Activated CD8-positive, alpha-beta T cell treated with anti-CD3 and anti-CD28 coated beads for 36 hours (primary cell): ENCODE measurements at regions not wholly inside any gene's neighbourhood (a gene's known extent, or its start where the extent isn't known, plus 50 kb on each side); places are given as distances from the start of the nearest gene placed in this dataset.

ENCODE experiments used
- ATAC-seq: fragments of 200-7000 bp; cut with Tn5 transposase; one replicate; pipeline ENCODE4 v1.10.0; 2021; ENCODE audit warnings: mild to moderate bottlenecking, moderate library complexity
- CTCF ChIA-PET: fragments of 350-600 bp; sonication (Branson Sonifier 250); formaldehyde crosslinking; loops from one replicate; lab custom pipeline; 2021; ENCODE audit warnings: antibody characterized with exemption; lab: Charles Lee
- POLR2A ChIA-PET: fragments of 350-600 bp; sonication (Branson Sonifier 250); formaldehyde crosslinking; loops from one replicate; lab custom pipeline; 2021; ENCODE audit warnings: antibody characterized with exemption; lab: Charles Lee
- DNase-seq: peaks from one replicate; pipeline ENCODE4 v3.0.0-alpha.2; 2020
- H3K27ac Mint-ChIP-seq: one replicate; pipeline ENCODE4 v1.8.0; 2021; ENCODE audit warnings: mild to moderate bottlenecking, mixed read lengths
- H3K27me3 Mint-ChIP-seq: one replicate; pipeline ENCODE4 v1.8.0; 2021; ENCODE audit warnings: mixed read lengths
- H3K36me3 Mint-ChIP-seq: one replicate; pipeline ENCODE4 v1.8.0; 2021; ENCODE audit warnings: low read depth, mixed read lengths
- H3K4me1 Mint-ChIP-seq: one replicate; pipeline ENCODE4 v1.8.0; 2021; ENCODE audit warnings: low read depth, mixed read lengths
- H3K4me3 Mint-ChIP-seq: one replicate; pipeline ENCODE4 v1.8.0; 2021; ENCODE audit warnings: mild to moderate bottlenecking, moderate library complexity, mixed read lengths
- H3K9me3 Mint-ChIP-seq: one replicate; pipeline ENCODE4 v1.8.0; 2021; ENCODE audit warnings: mixed read lengths
- intact Hi-C: fragments of 100-400 bp; cut with micrococcal nuclease; formaldehyde crosslinking; loops from one replicate; pipeline ENCODE4 v1.10.0; 2022
- TF ChIP-seq, protein P1 (sequence below): fragments of 200-600 bp; IDR thresholded peaks from one replicate; pipeline ENCODE4 v1.8.0; 2022; ENCODE audit warnings: antibody characterized with exemption, mild to moderate bottlenecking

DNA sequence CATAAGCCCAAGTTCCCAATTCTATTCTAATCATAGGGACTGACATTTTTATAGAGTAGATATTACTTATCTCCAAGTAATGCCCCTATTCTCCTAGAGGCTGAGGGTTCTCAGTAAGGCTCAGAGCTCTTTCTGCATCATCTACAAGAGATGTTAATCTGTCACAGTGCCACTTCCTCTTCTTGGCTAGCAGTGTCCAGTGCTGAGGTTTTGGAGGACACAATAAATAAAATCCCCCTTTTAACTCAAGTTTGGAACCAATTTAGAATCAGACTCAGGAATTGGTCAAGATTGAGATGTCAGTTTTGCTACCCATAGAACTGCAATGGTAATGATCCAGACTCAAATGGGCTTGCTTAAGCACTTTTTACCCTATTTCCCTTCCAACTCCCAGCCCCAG, 154.1 kb upstream of the ARID2 start:
- H3K36me3 Mint-ChIP-seq, result no peaks in the 10 kb centered on the region
- intact Hi-C loops, result no loop called here
- ChIA-PET POLR2A (no interaction called here), CTCF (no interaction called here)
- H3K4me3 Mint-ChIP-seq, result no peak overlapping the region
- no peak overlapping the region for H3K27ac Mint-ChIP-seq
- H3K9me3 Mint-ChIP-seq, result no peaks in the 10 kb centered on the region
- peaks cover 18% of the 10 kb centered on the region for H3K4me1 Mint-ChIP-seq
- DNase-seq, result no peak
- no peak for ATAC-seq
- H3K27me3 Mint-ChIP-seq, result peaks cover 8% of the 10 kb centered on the region
- TF ChIP-seq, protein P1, sequence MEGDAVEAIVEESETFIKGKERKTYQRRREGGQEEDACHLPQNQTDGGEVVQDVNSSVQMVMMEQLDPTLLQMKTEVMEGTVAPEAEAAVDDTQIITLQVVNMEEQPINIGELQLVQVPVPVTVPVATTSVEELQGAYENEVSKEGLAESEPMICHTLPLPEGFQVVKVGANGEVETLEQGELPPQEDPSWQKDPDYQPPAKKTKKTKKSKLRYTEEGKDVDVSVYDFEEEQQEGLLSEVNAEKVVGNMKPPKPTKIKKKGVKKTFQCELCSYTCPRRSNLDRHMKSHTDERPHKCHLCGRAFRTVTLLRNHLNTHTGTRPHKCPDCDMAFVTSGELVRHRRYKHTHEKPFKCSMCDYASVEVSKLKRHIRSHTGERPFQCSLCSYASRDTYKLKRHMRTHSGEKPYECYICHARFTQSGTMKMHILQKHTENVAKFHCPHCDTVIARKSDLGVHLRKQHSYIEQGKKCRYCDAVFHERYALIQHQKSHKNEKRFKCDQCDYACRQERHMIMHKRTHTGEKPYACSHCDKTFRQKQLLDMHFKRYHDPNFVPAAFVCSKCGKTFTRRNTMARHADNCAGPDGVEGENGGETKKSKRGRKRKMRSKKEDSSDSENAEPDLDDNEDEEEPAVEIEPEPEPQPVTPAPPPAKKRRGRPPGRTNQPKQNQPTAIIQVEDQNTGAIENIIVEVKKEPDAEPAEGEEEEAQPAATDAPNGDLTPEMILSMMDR, result no peak

DNA sequence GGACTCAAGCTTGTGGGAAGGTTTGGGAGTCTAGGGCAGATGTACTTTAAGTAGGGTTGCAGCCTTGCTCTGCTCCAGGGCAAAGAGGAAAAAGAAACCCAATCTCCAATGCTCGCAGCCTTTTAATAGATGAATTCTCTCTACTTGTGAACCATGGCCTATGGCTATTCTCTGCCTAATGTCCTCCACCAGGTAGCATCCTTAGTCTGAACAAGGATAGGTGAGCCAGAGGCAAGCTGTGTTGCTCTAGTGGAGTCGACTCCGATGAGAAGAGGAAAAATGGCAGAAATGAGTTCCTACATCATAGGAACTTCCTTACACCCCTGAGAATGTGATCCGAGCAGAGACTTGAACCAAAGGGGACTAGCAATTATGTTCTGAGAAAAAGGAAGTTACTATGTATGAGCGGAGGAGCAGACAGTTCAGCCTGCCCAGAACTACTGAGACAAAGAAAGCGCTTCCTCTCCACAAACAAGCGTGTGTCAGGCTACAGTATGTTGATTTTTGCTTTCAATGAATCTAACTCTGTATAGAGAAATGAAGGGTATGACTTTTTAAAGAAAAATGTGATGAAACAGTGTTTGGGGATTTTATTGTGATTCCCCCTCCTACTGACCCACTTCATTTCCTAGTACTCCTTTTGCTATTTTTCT, 153.6 kb upstream of the ARID2 start:
- no peaks in the 10 kb centered on the region for H3K36me3 Mint-ChIP-seq
- ChIA-PET CTCF (no interaction called here), POLR2A (interaction anchor here (0.6 kb wide), 1 partner anchor 206 kb away, joined by 3 read pairs; no protein-coding TSS in a partner anchor)
- H3K4me3 Mint-ChIP-seq, result no peak overlapping the region
- peaks cover 18% of the 10 kb centered on the region for H3K4me1 Mint-ChIP-seq
- ATAC-seq, result peak; percentile 37
- peaks cover 8% of the 10 kb centered on the region for H3K27me3 Mint-ChIP-seq
- intact Hi-C loops, result no loop called here
- H3K9me3 Mint-ChIP-seq, result no peaks in the 10 kb centered on the region
- H3K27ac Mint-ChIP-seq, result no peak overlapping the region
- DNase-seq, result no peak
- TF ChIP-seq, protein P1, result no peak

DNA sequence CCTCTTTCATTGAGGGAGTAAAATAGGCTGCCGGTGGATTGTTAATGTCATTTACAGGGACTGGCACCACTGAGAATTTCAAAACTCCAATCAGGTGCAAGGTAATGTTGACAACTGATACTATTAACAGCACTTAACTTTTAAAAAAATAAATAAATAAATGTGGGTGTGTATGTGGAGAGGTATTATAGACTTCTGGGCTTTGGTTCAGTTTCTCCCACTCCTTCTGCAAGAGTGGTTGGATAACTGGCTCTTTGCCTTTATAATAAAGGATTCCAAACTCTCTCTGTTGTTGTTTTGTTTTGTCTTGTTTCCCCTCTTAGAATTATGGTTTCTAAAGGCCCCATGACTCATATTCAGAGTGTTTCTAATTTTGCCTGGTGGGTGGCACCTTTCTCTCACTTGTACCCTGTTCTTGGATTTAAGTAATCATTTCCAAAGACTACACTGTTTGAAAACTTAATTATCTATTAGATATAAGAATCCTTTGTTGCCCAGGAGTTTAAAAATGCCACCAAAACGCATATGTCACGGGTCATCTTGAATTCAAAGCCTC, 151.6 kb upstream of the ARID2 start:
- ChIA-PET CTCF (no interaction called here), POLR2A (no interaction called here)
- Mint-ChIP-seq H3K4me3 (no peak overlapping the region), H3K4me1 (peaks cover 18% of the 10 kb centered on the region), H3K36me3 (no peaks in the 10 kb centered on the region), H3K27me3 (peaks cover 8% of the 10 kb centered on the region), H3K9me3 (no peaks in the 10 kb centered on the region), H3K27ac (no peak overlapping the region)
- ATAC-seq, result no peak
- TF ChIP-seq, protein P1, result no peak
- intact Hi-C loops, result no loop called here
- no peak for DNase-seq

DNA sequence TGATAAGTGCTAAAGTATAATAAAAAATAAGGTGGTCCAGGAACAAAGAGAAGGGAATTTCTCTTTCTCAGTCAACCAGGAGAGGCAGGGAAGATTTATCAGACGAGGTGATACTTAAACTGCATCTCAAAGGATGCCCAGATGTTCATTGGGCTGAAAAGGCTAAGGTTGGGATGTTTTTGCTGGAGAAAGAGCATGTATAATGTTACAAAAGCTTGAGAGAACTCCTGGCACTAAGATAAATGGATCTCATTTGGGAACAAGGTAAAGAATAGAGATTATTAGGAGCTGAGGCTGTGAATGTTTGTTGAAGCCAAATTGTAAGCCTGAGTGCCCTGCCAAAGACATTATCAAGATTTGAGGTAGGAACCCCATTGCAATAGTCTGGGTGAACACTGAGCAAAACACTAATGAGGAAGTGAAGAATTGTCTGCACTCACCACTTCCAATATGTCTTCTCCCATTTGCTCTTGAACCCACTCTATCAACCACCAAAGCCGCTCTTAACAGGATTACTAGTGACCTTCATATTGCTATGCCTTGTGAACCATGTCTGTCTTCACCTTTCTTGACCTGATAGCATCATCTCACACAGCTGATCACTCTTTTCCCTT, 149.0 kb upstream of the ARID2 start:
- Mint-ChIP-seq H3K4me1 (peaks cover 18% of the 10 kb centered on the region), H3K36me3 (no peaks in the 10 kb centered on the region), H3K4me3 (no peak overlapping the region), H3K9me3 (no peaks in the 10 kb centered on the region), H3K27ac (no peak overlapping the region), H3K27me3 (peaks cover 2% of the 10 kb centered on the region)
- ATAC-seq, result no peak
- no peak for DNase-seq
- ChIA-PET POLR2A (no interaction called here), CTCF (interaction anchor here (1.2 kb wide), 1 partner anchor 14 kb away, joined by 3 read pairs; no protein-coding TSS in a partner anchor)
- TF ChIP-seq, protein P1, result no peak
- intact Hi-C loops, result no loop called here

DNA sequence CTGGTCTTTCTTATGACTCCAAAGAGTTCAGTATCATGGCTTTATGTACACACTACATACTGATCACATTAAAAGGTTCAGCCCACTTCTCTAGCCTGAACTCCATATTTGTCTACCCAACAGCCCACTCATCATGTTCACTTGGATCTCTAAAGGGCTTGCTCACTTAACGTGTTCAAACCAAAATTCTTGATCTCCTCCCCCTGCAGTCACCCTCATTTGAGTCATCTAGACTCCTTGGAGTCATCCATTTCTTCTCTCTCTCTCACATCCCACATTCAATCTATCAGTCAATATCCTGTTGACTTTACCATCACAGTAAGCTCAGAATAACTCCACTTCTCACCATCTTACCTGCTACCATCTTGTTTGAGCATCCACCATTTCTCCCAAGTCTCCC, 148.4 kb upstream of the ARID2 start:
- DNase-seq, result no peak
- Mint-ChIP-seq H3K4me1 (peaks cover 15% of the 10 kb centered on the region), H3K9me3 (no peaks in the 10 kb centered on the region), H3K4me3 (no peak overlapping the region), H3K27ac (no peak overlapping the region), H3K27me3 (peaks cover 2% of the 10 kb centered on the region), H3K36me3 (no peaks in the 10 kb centered on the region)
- ChIA-PET POLR2A (no interaction called here), CTCF (no interaction called here)
- TF ChIP-seq, protein P1, result no peak
- peak; percentile 42 for ATAC-seq
- intact Hi-C loops, result no loop called here
